Panc1 (cell line): ENCODE measurements at regions not wholly inside any gene's neighbourhood (a gene's known extent, or its start where the extent isn't known, plus 50 kb on each side); places are given as distances from the start of the nearest gene placed in this dataset.

Experiments used
- ATAC-seq: fragments of 200-7000 bp; cut with Tn5 transposase; 2 replicates; pipeline ENCODE4 v1.9.1; 2020; ENCODE audit warnings: mild to moderate bottlenecking, moderate library complexity
- BruUV-seq: library from RNA; stranded (reverse); fragments of 400-500 nt; replicated peaks from 2 replicates; lab custom pipeline; 2021; lab: Mats Ljungman, UMichigan
- CTCF ChIA-PET: fragments of 300-600 bp; sonication (Branson Sonifier 250); formaldehyde crosslinking; loops from one replicate; lab custom pipeline; 2022; ENCODE audit warnings: antibody characterized with exemption; lab: Charles Lee
- POLR2A ChIA-PET: fragments of 300-600 bp; sonication (Branson Sonifier 250); formaldehyde crosslinking; loops from one replicate; lab custom pipeline; 2022; ENCODE audit warnings: antibody characterized with exemption; lab: Charles Lee
- DNase-seq: peaks from one replicate; pipeline ENCODE4 v3.0.0-alpha.2; 2010; ENCODE audit warnings: low read depth, low spot score
- H3K27ac ChIP-seq: 2 replicates; pipeline ENCODE4 v1.5.1; 2011; ENCODE audit warnings: mild to moderate bottlenecking, low read length, inconsistent platforms
- H3K27me3 ChIP-seq: fragments of 200-500 bp; sonication (Bioruptor generic); 2 replicates; pipeline ENCODE4 v1.6.0; 2014; ENCODE audit warnings: low read length, inconsistent platforms; ENCODE audit not compliant: control insufficient read depth, insufficient read depth
- H3K36me3 ChIP-seq: fragments of 200-500 bp; sonication (Bioruptor generic); 2 replicates; pipeline ENCODE4 v1.5.1; 2014; ENCODE audit warnings: inconsistent platforms, mild to moderate bottlenecking, low read length, moderate library complexity; ENCODE audit not compliant: control insufficient read depth, insufficient read depth
- H3K4me1 ChIP-seq: 2 replicates; pipeline ENCODE4 v1.5.1; 2011; ENCODE audit warnings: inconsistent platforms, mild to moderate bottlenecking, low read length, moderate library complexity; ENCODE audit not compliant: control insufficient read depth, insufficient read depth
- H3K4me3 ChIP-seq, 2 experiments: 2 replicates each; pipeline ENCODE4 v1.5.1; 2011 to 2012; ENCODE audit warnings: low read depth in 2 of 2, low read length in 2 of 2, mild to moderate bottlenecking in 2 of 2, inconsistent platforms in 1 of 2, moderate library complexity in 1 of 2
- H3K9me3 ChIP-seq: fragments of 200-500 bp; sonication (Bioruptor generic); 2 replicates; pipeline ENCODE4 v1.5.1; 2014; ENCODE audit warnings: low read depth, mild to moderate bottlenecking, inconsistent platforms, low read length, moderate library complexity; ENCODE audit not compliant: control insufficient read depth, insufficient read depth
- CTCF ChIP-seq: fragments of 450-650 bp; IDR thresholded peaks from 2 replicates; pipeline ENCODE4 v1.5.1; 2017; ENCODE audit warnings: mild to moderate bottlenecking
- POLR2AphosphoS5 ChIP-seq: IDR thresholded peaks from 2 replicates; pipeline ENCODE4 v1.6.1; 2012; ENCODE audit warnings: mild to moderate bottlenecking, low read depth, low read length, moderate library complexity
- REST ChIP-seq, 2 experiments: IDR thresholded peaks; 2 replicates each; pipeline ENCODE4 v1.6.1; 2011 to 2012; ENCODE audit warnings: low read depth in 2 of 2, control low read depth in 1 of 2, low read length in 1 of 2, mild to moderate bottlenecking in 1 of 2, moderate library complexity in 1 of 2; ENCODE audit not compliant: insufficient read depth in 1 of 2
- SIN3A ChIP-seq: IDR thresholded peaks from 2 replicates; pipeline ENCODE4 v1.6.1; 2012; ENCODE audit warnings: low read depth, mild to moderate bottlenecking, low read length, moderate library complexity, borderline replicate concordance; ENCODE audit not compliant: insufficient read depth
- TCF7L2 ChIP-seq: IDR thresholded peaks from 2 replicates; pipeline ENCODE4 v1.6.1; 2011; ENCODE audit warnings: mild to moderate bottlenecking, low read depth, low read length, inconsistent platforms
- in situ Hi-C: cut with HindIII; loops from 2 replicates; pipeline ENCODE4 v1.10.0; 2016; ENCODE audit warnings: low sequenced_read_pairs, low pct_unique_long_range_greater_than_20kb
- intact Hi-C: fragments of 100-400 bp; cut with micrococcal nuclease; formaldehyde crosslinking; loops from one replicate; pipeline ENCODE4 v1.10.0; 2022; ENCODE audit not compliant: unreplicated experiment

GRCh38 chr3:3504686-3505085, 294.5 kb upstream of the LRRN1 start:
- H3K27me3 ChIP-seq: no peaks in the 10 kb centered on the region
- no peak for TF ChIP-seq TCF7L2
- no peak for TF ChIP-seq REST (IDR thresholded peaks at IDR 0.05; ENCODE audit: insufficient read depth in 1 of 2, low read depth in 2 of 2, low read length in 1 of 2)
- TF ChIP-seq POLR2AphosphoS5: no peak
- TF ChIP-seq CTCF: no peak
- TF ChIP-seq SIN3A: no peak
- H3K9me3 ChIP-seq: no peaks in the 10 kb centered on the region
- DNase-seq (no peak), ATAC-seq (no peak)
- CTCF ChIA-PET: no interaction called here
- in situ Hi-C loops: no loop called here
- H3K4me1 ChIP-seq: no peaks in the 10 kb centered on the region
- no peaks in the 10 kb centered on the region for H3K36me3 ChIP-seq
- no peak overlapping the region for H3K4me3 ChIP-seq
- H3K27ac ChIP-seq: no peak overlapping the region
- no TSS peak for BruUV-seq
- intact Hi-C loops: no loop called here
- POLR2A ChIA-PET: no interaction called here

- H3K4me1 ChIP-seq: no peaks in the 10 kb centered on the region
- no peaks in the 10 kb centered on the region for H3K9me3 ChIP-seq
- no peak overlapping the region for H3K27ac ChIP-seq
- no peaks in the 10 kb centered on the region for H3K27me3 ChIP-seq
- CTCF ChIA-PET: no interaction called here
- BruUV-seq: no TSS peak
- no peaks in the 10 kb centered on the region for H3K36me3 ChIP-seq
- DNase-seq: no peak
- in situ Hi-C loops: no loop called here
- TF ChIP-seq TCF7L2 (no peak), REST (IDR thresholded peaks at IDR 0.05; ENCODE audit: insufficient read depth in 1 of 2, low read depth in 2 of 2, low read length in 1 of 2) (no peak), POLR2AphosphoS5 (no peak), CTCF (no peak), SIN3A (no peak)
- POLR2A ChIA-PET: no interaction called here
- no peak for ATAC-seq
- intact Hi-C loops: no loop called here
- H3K4me3 ChIP-seq: no peak overlapping the region
Observed at GRCh38 chr3:3503411-3503810, 295.8 kb upstream of the LRRN1 start.
